Upper lobe of right lung (tissue), 1 donor: ENCODE measurements at regions not wholly inside any gene's neighbourhood (a gene's known extent, or its start where the extent isn't known, plus 50 kb on each side); places are given as distances from the start of the nearest gene placed in this dataset.
"Not testable (repeated sequence)": the region's sequence is repeated elsewhere in the genome, so short reads cannot be mapped to it uniquely, and the experiment has no call there.

Experiments
- ATAC-seq: fragments of 200-7000 bp; cut with Tn5 transposase; one replicate; pipeline ENCODE4 v1.9.1; 2020; ENCODE audit warnings: mild to moderate bottlenecking, moderate library complexity
- DNase-seq: peaks from one replicate; pipeline ENCODE4 v3.0.0-alpha.2; 2020
- H3K27ac ChIP-seq: fragments of 200-600 bp; one replicate; pipeline ENCODE4 v1.8.0; 2022
- H3K27me3 ChIP-seq: fragments of 200-600 bp; one replicate; pipeline ENCODE4 v1.8.0; 2022; ENCODE audit warnings: mild to moderate bottlenecking
- H3K36me3 ChIP-seq: fragments of 200-600 bp; one replicate; pipeline ENCODE4 v1.8.0; 2022
- H3K4me1 ChIP-seq: fragments of 200-600 bp; one replicate; pipeline ENCODE4 v1.8.0; 2022
- H3K4me3 ChIP-seq: fragments of 200-600 bp; one replicate; pipeline ENCODE4 v1.8.0; 2022; ENCODE audit warnings: mild to moderate bottlenecking
- H3K9me3 ChIP-seq: fragments of 200-600 bp; one replicate; pipeline ENCODE4 v1.8.0; 2022
- CTCF ChIP-seq: fragments of 200-600 bp; IDR thresholded peaks from one replicate; pipeline ENCODE4 v1.8.0; 2022; ENCODE audit warnings: antibody characterized with exemption
- intact Hi-C: fragments of 100-400 bp; cut with DNase I; formaldehyde crosslinking; loops from one replicate; pipeline ENCODE4 v1.11.0; 2022
- donor health status: DM: no; HTN: yes; CAD: no; lungs with severe emphysema.

GRCh38 chr2:237236188-237236587 lies 150.5 kb downstream of the COPS8 start:
- Histone ChIP-seq H3K9me3 (no peaks in the 10 kb centered on the region), H3K27me3 (no peaks in the 10 kb centered on the region), H3K27ac (no peak overlapping the region), H3K4me1 (peaks cover 4% of the 10 kb centered on the region), H3K4me3 (no peak overlapping the region), H3K36me3 (no peaks in the 10 kb centered on the region)
- ATAC-seq (no peak), DNase-seq (no peak)
- intact Hi-C loops = no loop called here
- no peak for TF ChIP-seq CTCF

GRCh38 chr2:237238249-237238648 lies 152.6 kb downstream of the COPS8 start:
- ATAC-seq (no peak), DNase-seq (no peak)
- peaks cover 4% of the 10 kb centered on the region for H3K4me1 ChIP-seq
- H3K27me3 ChIP-seq = no peaks in the 10 kb centered on the region
- no peak overlapping the region for H3K4me3 ChIP-seq
- intact Hi-C loops = no loop called here
- no peak for TF ChIP-seq CTCF
- no peaks in the 10 kb centered on the region for H3K9me3 ChIP-seq
- no peak overlapping the region for H3K27ac ChIP-seq
- no peaks in the 10 kb centered on the region for H3K36me3 ChIP-seq

GRCh38 chr2:237240252-237240651 lies 154.6 kb downstream of the COPS8 start:
- Histone ChIP-seq H3K36me3 (no peaks in the 10 kb centered on the region), H3K4me3 (no peak overlapping the region), H3K4me1 (peaks cover 4% of the 10 kb centered on the region), H3K27ac (no peak overlapping the region), H3K9me3 (no peaks in the 10 kb centered on the region), H3K27me3 (no peaks in the 10 kb centered on the region)
- ATAC-seq = no peak
- DNase-seq = no peak
- TF ChIP-seq CTCF = no peak
- intact Hi-C loops = no loop called here

GRCh38 chr2:237240868-237241267 lies 155.2 kb downstream of the COPS8 start:
- intact Hi-C loops, ATAC-seq, H3K4me3 ChIP-seq, H3K36me3 ChIP-seq, H3K27me3 ChIP-seq, DNase-seq, H3K27ac ChIP-seq, H3K9me3 ChIP-seq, H3K4me1 ChIP-seq: not testable (repeated sequence)

GRCh38 chr2:237242091-237242536 lies 156.4 kb downstream of the COPS8 start:
- H3K36me3 ChIP-seq = no peaks in the 10 kb centered on the region
- H3K9me3 ChIP-seq = no peaks in the 10 kb centered on the region
- TF ChIP-seq CTCF = no peak
- no peaks in the 10 kb centered on the region for H3K4me1 ChIP-seq
- no peak for DNase-seq
- H3K27ac ChIP-seq = no peak overlapping the region
- no peak for ATAC-seq
- no peak overlapping the region for H3K4me3 ChIP-seq
- intact Hi-C loops = no loop called here
- H3K27me3 ChIP-seq = no peaks in the 10 kb centered on the region

GRCh38 chr2:237243487-237243886 lies 157.8 kb downstream of the COPS8 start:
- no peak overlapping the region for H3K27ac ChIP-seq
- no peak overlapping the region for H3K4me3 ChIP-seq
- no peaks in the 10 kb centered on the region for H3K4me1 ChIP-seq
- TF ChIP-seq CTCF = no peak
- no peaks in the 10 kb centered on the region for H3K9me3 ChIP-seq
- H3K36me3 ChIP-seq = no peaks in the 10 kb centered on the region
- DNase-seq = no peak
- intact Hi-C loops = no loop called here
- H3K27me3 ChIP-seq = no peaks in the 10 kb centered on the region
- no peak for ATAC-seq
